Activated T-cell treated with anti-CD3 and anti-CD28 coated beads, Interleukin-2, amount 50 U/mL, for 4 hours (primary cell): ENCODE measurements at regions not wholly inside any gene's neighbourhood (a gene's known extent, or its start where the extent isn't known, plus 50 kb on each side); places are given as distances from the start of the nearest gene placed in this dataset.
"Not testable (repeated sequence)": the region's sequence is repeated elsewhere in the genome, so short reads cannot be mapped to it uniquely, and the experiment has no call there.

Source experiments
- ATAC-seq, 2 donors: fragments of 200-7000 bp; cut with Tn5 transposase; one replicate each; pipeline ENCODE4 v1.10.0; 2021
- DNase-seq: peaks from one replicate; pipeline ENCODE4 v3.0.0-alpha.2; 2020
- H3K27me3 Mint-ChIP-seq: one replicate; pipeline ENCODE4 v1.8.0; 2021; ENCODE audit warnings: low read depth, mixed read lengths
- H3K36me3 Mint-ChIP-seq: one replicate; pipeline ENCODE4 v1.8.0; 2022; ENCODE audit warnings: mixed read lengths; ENCODE audit not compliant: insufficient read depth
- H3K4me1 Mint-ChIP-seq: one replicate; pipeline ENCODE4 v1.8.0; 2021; ENCODE audit warnings: low read depth, mixed read lengths
- H3K4me3 Mint-ChIP-seq: one replicate; pipeline ENCODE4 v1.8.0; 2021; ENCODE audit warnings: mild to moderate bottlenecking, moderate library complexity, mixed read lengths
- H3K9me3 Mint-ChIP-seq: one replicate; pipeline ENCODE4 v1.8.0; 2021; ENCODE audit warnings: mixed read lengths

GRCh38 chr17:77833769-77834168, 124.7 kb upstream of the TNRC6C start:
- ATAC-seq (no peak), DNase-seq (no peak)
- peaks cover 2% of the 10 kb centered on the region for H3K36me3 Mint-ChIP-seq
- H3K4me1 Mint-ChIP-seq = peaks cover 41% of the 10 kb centered on the region
- H3K4me3 Mint-ChIP-seq = no peak overlapping the region
- H3K9me3 Mint-ChIP-seq = no peaks in the 10 kb centered on the region
- no peaks in the 10 kb centered on the region for H3K27me3 Mint-ChIP-seq

- no peaks in the 10 kb centered on the region for H3K9me3 Mint-ChIP-seq
- H3K27me3 Mint-ChIP-seq = no peaks in the 10 kb centered on the region
- ATAC-seq (peak; percentile 65 to 74), DNase-seq (peak; percentile 60)
- peaks cover 43% of the 10 kb centered on the region for H3K4me1 Mint-ChIP-seq
- H3K4me3 Mint-ChIP-seq = no peak overlapping the region
- peaks cover 2% of the 10 kb centered on the region for H3K36me3 Mint-ChIP-seq
These were observed 124.1 kb upstream of the TNRC6C start for GRCh38 chr17:77834170-77835115.

- Mint-ChIP-seq H3K36me3 (peaks cover 2% of the 10 kb centered on the region), H3K4me3 (no peak overlapping the region), H3K27me3 (no peaks in the 10 kb centered on the region), H3K9me3 (no peaks in the 10 kb centered on the region), H3K4me1 (peaks cover 33% of the 10 kb centered on the region)
- peak; percentile 92 to 93 for ATAC-seq
- no peak for DNase-seq
These were observed 121.9 kb upstream of the TNRC6C start for GRCh38 chr17:77836557-77837041.

GRCh38 chr17:77837072-77837471, 121.4 kb upstream of the TNRC6C start:
- peaks cover 38% of the 10 kb centered on the region for H3K4me1 Mint-ChIP-seq
- not testable (repeated sequence) for H3K4me3 Mint-ChIP-seq, DNase-seq

GRCh38 chr17:77837917-77838316, 120.6 kb upstream of the TNRC6C start:
- Mint-ChIP-seq H3K9me3 (no peaks in the 10 kb centered on the region), H3K36me3 (peaks cover 2% of the 10 kb centered on the region), H3K4me1 (peaks cover 46% of the 10 kb centered on the region), H3K4me3 (no peak overlapping the region), H3K27me3 (no peaks in the 10 kb centered on the region)
- no peak for DNase-seq
- ATAC-seq = no peak

More at GRCh38 chr17:77837072-77837471, 121.4 kb upstream of the TNRC6C start:
- not testable (repeated sequence) for H3K9me3 Mint-ChIP-seq, H3K36me3 Mint-ChIP-seq, H3K27me3 Mint-ChIP-seq, ATAC-seq

- no peak for ATAC-seq
- H3K4me1 Mint-ChIP-seq = peaks cover 52% of the 10 kb centered on the region
- no peak for DNase-seq
- H3K9me3 Mint-ChIP-seq = no peaks in the 10 kb centered on the region
- no peak overlapping the region for H3K4me3 Mint-ChIP-seq
- peaks cover 2% of the 10 kb centered on the region for H3K36me3 Mint-ChIP-seq
- no peaks in the 10 kb centered on the region for H3K27me3 Mint-ChIP-seq
These were observed 119.5 kb upstream of the TNRC6C start for GRCh38 chr17:77838748-77839697.

GRCh38 chr17:77839698-77840512, 118.6 kb upstream of the TNRC6C start:
- ATAC-seq (no peak), DNase-seq (no peak)
- H3K4me1 Mint-ChIP-seq = peaks cover 52% of the 10 kb centered on the region
- no peak overlapping the region for H3K4me3 Mint-ChIP-seq
- H3K9me3 Mint-ChIP-seq = no peaks in the 10 kb centered on the region
- H3K27me3 Mint-ChIP-seq = no peaks in the 10 kb centered on the region
- peaks cover 2% of the 10 kb centered on the region for H3K36me3 Mint-ChIP-seq

- ATAC-seq (no peak), DNase-seq (no peak)
- no peak overlapping the region for H3K4me3 Mint-ChIP-seq
- no peaks in the 10 kb centered on the region for H3K27me3 Mint-ChIP-seq
- peaks cover 51% of the 10 kb centered on the region for H3K4me1 Mint-ChIP-seq
- H3K9me3 Mint-ChIP-seq = no peaks in the 10 kb centered on the region
- H3K36me3 Mint-ChIP-seq = peaks cover 2% of the 10 kb centered on the region
These were observed 117.9 kb upstream of the TNRC6C start for GRCh38 chr17:77840513-77841165.

GRCh38 chr17:77841742-77842527, 116.6 kb upstream of the TNRC6C start:
- Mint-ChIP-seq H3K27me3 (no peaks in the 10 kb centered on the region), H3K36me3 (no peaks in the 10 kb centered on the region), H3K4me1 (peaks cover 48% of the 10 kb centered on the region), H3K4me3 (no peak overlapping the region), H3K9me3 (no peaks in the 10 kb centered on the region)
- ATAC-seq = no peak
- DNase-seq = no peak

- H3K4me3 Mint-ChIP-seq = peak overlapping the region; percentile 47
- H3K4me1 Mint-ChIP-seq = peaks cover 47% of the 10 kb centered on the region
- ATAC-seq (peak; percentile 58 to 75), DNase-seq (no peak)
- no peaks in the 10 kb centered on the region for H3K9me3 Mint-ChIP-seq
- H3K36me3 Mint-ChIP-seq = no peaks in the 10 kb centered on the region
- no peaks in the 10 kb centered on the region for H3K27me3 Mint-ChIP-seq
These were observed 115.9 kb upstream of the TNRC6C start for GRCh38 chr17:77842528-77843147.

- H3K4me1 Mint-ChIP-seq = peaks cover 47% of the 10 kb centered on the region
- ATAC-seq (peak; percentile 79 to 84), DNase-seq (peak; percentile 62)
- not testable (repeated sequence) for H3K9me3 Mint-ChIP-seq, H3K36me3 Mint-ChIP-seq, H3K27me3 Mint-ChIP-seq
- H3K4me3 Mint-ChIP-seq = peak overlapping the region; percentile 47
These were observed 115.1 kb upstream of the TNRC6C start for GRCh38 chr17:77843255-77843895.

GRCh38 chr17:77843896-77844295, 114.6 kb upstream of the TNRC6C start:
- Mint-ChIP-seq H3K9me3 (no peaks in the 10 kb centered on the region), H3K4me1 (peaks cover 47% of the 10 kb centered on the region), H3K27me3 (no peaks in the 10 kb centered on the region), H3K4me3 (peak overlapping the region; percentile 47), H3K36me3 (no peaks in the 10 kb centered on the region)
- DNase-seq (no peak), ATAC-seq (no peak)
